Adipocyte (in vitro differentiated cells): ENCODE measurements at regions not wholly inside any gene's neighbourhood (a gene's known extent, or its start where the extent isn't known, plus 50 kb on each side); places are given as distances from the start of the nearest gene placed in this dataset.

ENCODE experiments used
- DNase-seq: peaks from one replicate; pipeline ENCODE4 v3.0.0-alpha.2; 2015; ENCODE audit warnings: low read depth
- H3K27me3 ChIP-seq: replicated peaks from 2 replicates; pipeline ENCODE4 v1.7.0; 2013; ENCODE audit warnings: mild to moderate bottlenecking, low read length, moderate library complexity; ENCODE audit not compliant: control insufficient read depth, insufficient read depth
- H3K36me3 ChIP-seq: 2 replicates; pipeline ENCODE4 v1.7.0; 2013; ENCODE audit warnings: low read length, mild to moderate bottlenecking, moderate library complexity; ENCODE audit not compliant: control insufficient read depth, insufficient read depth, severe bottlenecking
- H3K4me1 ChIP-seq: 2 replicates; pipeline ENCODE4 v1.7.0; 2013; ENCODE audit warnings: mild to moderate bottlenecking, low read length, moderate library complexity; ENCODE audit not compliant: control insufficient read depth, insufficient read depth
- H3K4me3 ChIP-seq: 2 replicates; pipeline ENCODE4 v1.7.0; 2013; ENCODE audit warnings: mild to moderate bottlenecking, low read length, moderate library complexity
- H3K9ac ChIP-seq: 2 replicates; pipeline ENCODE4 v1.7.0; 2013; ENCODE audit warnings: mild to moderate bottlenecking, low read length, moderate library complexity
- H3K9me3 ChIP-seq: 2 replicates; pipeline ENCODE4 v1.7.0; 2013; ENCODE audit warnings: mild to moderate bottlenecking, low read length, moderate library complexity; ENCODE audit not compliant: control insufficient read depth

GRCh38 chr5:117701062-117701461 lies 1126.4 kb upstream of the SEMA6A start:
- H3K9me3 ChIP-seq = no peaks in the 10 kb centered on the region
- DNase-seq = peak; percentile 7
- no peaks in the 10 kb centered on the region for H3K27me3 ChIP-seq
- H3K4me3 ChIP-seq = no peak overlapping the region
- H3K4me1 ChIP-seq = no peaks in the 10 kb centered on the region
- H3K36me3 ChIP-seq = no peaks in the 10 kb centered on the region
- no peak overlapping the region for H3K9ac ChIP-seq

GRCh38 chr5:117692606-117693005 lies 1118.0 kb upstream of the SEMA6A start:
- H3K27me3 ChIP-seq = no peaks in the 10 kb centered on the region
- H3K36me3 ChIP-seq = no peaks in the 10 kb centered on the region
- no peaks in the 10 kb centered on the region for H3K9me3 ChIP-seq
- no peaks in the 10 kb centered on the region for H3K4me1 ChIP-seq
- no peak overlapping the region for H3K4me3 ChIP-seq
- DNase-seq = no peak
- H3K9ac ChIP-seq = no peak overlapping the region

- no peaks in the 10 kb centered on the region for H3K9me3 ChIP-seq
- DNase-seq = no peak
- no peaks in the 10 kb centered on the region for H3K4me1 ChIP-seq
- H3K4me3 ChIP-seq = no peak overlapping the region
- no peaks in the 10 kb centered on the region for H3K27me3 ChIP-seq
- H3K9ac ChIP-seq = no peak overlapping the region
- no peaks in the 10 kb centered on the region for H3K36me3 ChIP-seq
Measured at GRCh38 chr5:117691081-117691870, 1116.7 kb upstream of the SEMA6A start.

- no peaks in the 10 kb centered on the region for H3K4me1 ChIP-seq
- no peaks in the 10 kb centered on the region for H3K9me3 ChIP-seq
- H3K36me3 ChIP-seq = no peaks in the 10 kb centered on the region
- DNase-seq = no peak
- no peaks in the 10 kb centered on the region for H3K27me3 ChIP-seq
- H3K9ac ChIP-seq = no peak overlapping the region
- H3K4me3 ChIP-seq = no peak overlapping the region
Measured at GRCh38 chr5:117690612-117691011, 1116.0 kb upstream of the SEMA6A start.

GRCh38 chr5:117686926-117687325 lies 1112.3 kb upstream of the SEMA6A start:
- DNase-seq = no peak

GRCh38 chr5:117682416-117682815 lies 1107.8 kb upstream of the SEMA6A start:
- no peaks in the 10 kb centered on the region for H3K27me3 ChIP-seq
- H3K9me3 ChIP-seq = no peaks in the 10 kb centered on the region
- H3K36me3 ChIP-seq = no peaks in the 10 kb centered on the region
- H3K4me1 ChIP-seq = no peaks in the 10 kb centered on the region
- H3K4me3 ChIP-seq = no peak overlapping the region
- DNase-seq = peak; percentile 48
- no peak overlapping the region for H3K9ac ChIP-seq

More at GRCh38 chr5:117686926-117687325, 1112.3 kb upstream of the SEMA6A start:
- H3K4me1 ChIP-seq = no peaks in the 10 kb centered on the region
- no peak overlapping the region for H3K9ac ChIP-seq
- no peak overlapping the region for H3K4me3 ChIP-seq
- no peaks in the 10 kb centered on the region for H3K36me3 ChIP-seq
- H3K9me3 ChIP-seq = no peaks in the 10 kb centered on the region
- H3K27me3 ChIP-seq = no peaks in the 10 kb centered on the region

DNA sequence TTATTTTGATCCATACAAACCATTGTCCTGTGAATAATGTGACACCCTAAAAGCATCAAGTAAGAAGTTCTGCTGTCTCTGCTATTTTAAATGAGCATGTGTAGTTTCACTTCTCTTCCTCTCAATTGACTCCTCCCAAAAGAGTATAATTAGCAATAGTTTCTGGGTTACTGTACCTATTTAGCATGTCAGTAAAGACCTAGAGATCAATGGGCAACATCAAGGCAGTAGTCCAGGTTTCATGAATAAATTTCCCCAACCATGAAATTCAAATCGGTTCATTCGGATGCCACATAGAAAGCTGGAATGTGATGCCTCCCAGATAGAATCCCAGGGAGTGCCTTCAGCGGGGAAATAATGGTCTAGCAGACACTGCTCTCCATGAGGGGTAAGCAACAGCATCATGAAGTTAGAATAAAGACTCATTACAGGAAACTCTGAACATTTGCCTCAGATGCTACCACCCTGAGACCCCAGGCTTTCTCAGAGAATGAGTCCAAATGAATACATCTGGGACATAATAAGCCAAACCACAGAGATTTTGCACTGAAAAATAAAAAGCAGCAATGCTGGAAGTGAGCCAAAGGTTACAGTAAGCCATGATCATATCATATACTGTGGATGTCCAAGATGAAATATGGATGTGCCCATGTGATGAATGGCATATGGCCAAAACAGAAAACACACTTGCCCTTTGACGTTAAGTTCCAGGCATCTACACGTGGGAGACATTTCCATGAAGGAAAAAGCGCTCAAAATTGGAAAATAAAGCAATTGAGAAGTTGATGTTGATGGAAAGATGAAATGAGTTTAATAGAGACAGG lies 1107.0 kb upstream of the SEMA6A start:
- Histone ChIP-seq H3K9me3 (no peaks in the 10 kb centered on the region), H3K4me3 (no peak overlapping the region), H3K4me1 (no peaks in the 10 kb centered on the region), H3K36me3 (no peaks in the 10 kb centered on the region), H3K9ac (no peak overlapping the region), H3K27me3 (no peaks in the 10 kb centered on the region)
- peak; percentile 38 for DNase-seq

GRCh38 chr5:117680426-117680825 lies 1105.8 kb upstream of the SEMA6A start:
- Histone ChIP-seq H3K9ac (no peak overlapping the region), H3K4me3 (no peak overlapping the region), H3K4me1 (no peaks in the 10 kb centered on the region), H3K36me3 (no peaks in the 10 kb centered on the region), H3K27me3 (no peaks in the 10 kb centered on the region), H3K9me3 (no peaks in the 10 kb centered on the region)
- DNase-seq = peak; percentile 67

- Histone ChIP-seq H3K9ac (no peak overlapping the region), H3K4me1 (no peaks in the 10 kb centered on the region), H3K4me3 (no peak overlapping the region), H3K9me3 (no peaks in the 10 kb centered on the region), H3K36me3 (no peaks in the 10 kb centered on the region), H3K27me3 (no peaks in the 10 kb centered on the region)
- peak; percentile 4 for DNase-seq
Measured at GRCh38 chr5:117679046-117679445, 1104.4 kb upstream of the SEMA6A start.

GRCh38 chr5:117675646-117676045 lies 1101.0 kb upstream of the SEMA6A start:
- Histone ChIP-seq H3K4me1 (no peaks in the 10 kb centered on the region), H3K9me3 (no peaks in the 10 kb centered on the region), H3K9ac (no peak overlapping the region), H3K4me3 (no peak overlapping the region), H3K36me3 (no peaks in the 10 kb centered on the region), H3K27me3 (no peaks in the 10 kb centered on the region)
- no peak for DNase-seq

DNA sequence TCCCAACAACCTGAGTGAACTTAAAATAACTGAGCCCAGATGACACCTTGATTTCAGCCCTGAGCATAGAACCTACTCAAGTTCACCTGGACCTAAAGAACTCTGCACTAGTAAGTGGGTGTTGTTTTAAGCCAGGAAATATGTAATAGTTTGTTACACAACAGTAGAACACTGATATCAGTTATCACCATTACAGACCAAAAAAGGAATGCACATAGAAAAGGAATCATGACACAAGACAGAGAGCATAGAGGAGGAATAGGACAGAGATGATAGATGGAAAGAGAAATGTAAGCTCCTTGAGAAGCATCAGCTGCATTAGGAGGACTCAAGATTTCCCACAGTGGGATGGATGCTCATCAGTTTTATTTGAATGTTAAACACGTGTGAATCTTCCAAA lies 1096.9 kb upstream of the SEMA6A start:
- no peaks in the 10 kb centered on the region for H3K27me3 ChIP-seq
- H3K36me3 ChIP-seq = no peaks in the 10 kb centered on the region
- H3K4me1 ChIP-seq = no peaks in the 10 kb centered on the region
- H3K4me3 ChIP-seq = no peak overlapping the region
- no peak for DNase-seq
- H3K9me3 ChIP-seq = no peaks in the 10 kb centered on the region
- H3K9ac ChIP-seq = no peak overlapping the region
